HepG2 (cell line): ENCODE measurements at regions not wholly inside any gene's neighbourhood (a gene's known extent, or its start where the extent isn't known, plus 50 kb on each side); places are given as distances from the start of the nearest gene placed in this dataset.

Experiments
- ATAC-seq: fragments of 200-7000 bp; cut with Tn5 transposase; 3 replicates; pipeline ENCODE4 v1.9.1; 2020; ENCODE audit warnings: mild to moderate bottlenecking, moderate library complexity
- BruUV-seq: library from RNA; stranded (reverse); fragments of 400-500 nt; replicated peaks from 2 replicates; lab custom pipeline; 2021; lab: Mats Ljungman, UMichigan
- CTCF ChIA-PET: fragments of 300-600 bp; formaldehyde crosslinking; extraction: SDS; loops from one replicate; lab custom pipeline; 2021; ENCODE audit warnings: low total read pairs, inconsistent platforms, low intra/inter-chr PET ratio; lab: Yijun Ruan, JAX
- POLR2A ChIA-PET: fragments of 350-600 bp; sonication (Branson Sonifier 250); formaldehyde crosslinking; loops from one replicate; lab custom pipeline; 2020; ENCODE audit warnings: antibody characterized with exemption, inconsistent platforms; lab: Yijun Ruan, JAX
- DNase-seq: peaks from one replicate; pipeline ENCODE4 v3.0.0-alpha.2; 2015; ENCODE audit warnings: low spot score
- FAIRE-seq: peaks from 3 replicates; lab custom pipeline; 2011; peaks lifted over from hg19 to GRCh38; lab: Jason Lieb, UNC
- H2AFZ ChIP-seq: one replicate; pipeline ENCODE4 v1.6.1; 2011; ENCODE audit warnings: low read length, inconsistent platforms
- H3K27ac ChIP-seq: fragments of 300-600 bp; 3 replicates; pipeline ENCODE4 v1.8.0; 2011; ENCODE audit warnings: mixed run types, mild to moderate bottlenecking, mixed read lengths, low read length, inconsistent platforms; ENCODE audit not compliant: insufficient read depth; ENCODE audit errors: extremely low read length
- H3K27me3 ChIP-seq, 2 experiments: fragments of 200-600 bp in 1 of 2; 2 replicates in 1 of 2; 3 replicates in 1 of 2; pipeline versions ENCODE4 v1.6.0 to v1.8.0; 2011; ENCODE audit warnings: low read length in 2 of 2, mild to moderate bottlenecking in 2 of 2, moderate library complexity in 2 of 2, inconsistent platforms in 1 of 2; ENCODE audit not compliant: insufficient read depth in 2 of 2, control insufficient read depth in 1 of 2
- H3K36me3 ChIP-seq, 2 experiments: fragments of 200-600 bp in 1 of 2; replicated peaks in 1 of 2; 2 replicates in 1 of 2; 3 replicates in 1 of 2; pipeline versions ENCODE4 v1.5.1 to v1.8.0; 2011; ENCODE audit warnings: low read length in 2 of 2, inconsistent platforms in 1 of 2; ENCODE audit not compliant: insufficient read depth in 2 of 2, control insufficient read depth in 1 of 2
- H3K4me1 ChIP-seq: 2 replicates; pipeline ENCODE4 v1.5.1; 2012; ENCODE audit warnings: low read length, inconsistent platforms; ENCODE audit not compliant: insufficient read depth
- H3K4me2 ChIP-seq: 2 replicates; pipeline ENCODE4 v1.6.0; 2011; ENCODE audit warnings: low read depth, low read length, inconsistent platforms
- H3K4me3 ChIP-seq, 3 experiments: fragments of 200-600 bp in 1 of 3; sonication (generic), shearing (Covaris generic) in 1 of 3; replicated peaks in 1 of 3; 2 replicates each; pipeline ENCODE4 v1.5.1; 2011 to 2016; ENCODE audit warnings: low read length in 3 of 3, inconsistent platforms in 2 of 3, low read depth in 2 of 3, mild to moderate bottlenecking in 2 of 3, control low read depth in 1 of 3, mixed read lengths in 1 of 3; ENCODE audit not compliant: insufficient read depth in 1 of 3
- H3K79me2 ChIP-seq: one replicate; pipeline ENCODE4 v1.6.1; 2011; ENCODE audit warnings: low read length, inconsistent platforms; ENCODE audit not compliant: insufficient read depth
- H3K9ac ChIP-seq: 2 replicates; pipeline ENCODE4 v1.6.0; 2011; ENCODE audit warnings: mild to moderate bottlenecking, low read depth, low read length, inconsistent platforms; ENCODE audit not compliant: insufficient read depth
- H3K9me3 ChIP-seq: 2 replicates; pipeline ENCODE4 v1.5.1; 2012; ENCODE audit warnings: mild to moderate bottlenecking, low read length
- H4K20me1 ChIP-seq: 2 replicates; pipeline ENCODE4 v1.6.0; 2011; ENCODE audit warnings: inconsistent platforms, mild to moderate bottlenecking, low read length, moderate library complexity; ENCODE audit not compliant: insufficient read depth
- CENPT ChIP-seq: sonication (generic); formaldehyde crosslinking; IDR thresholded peaks from 2 replicates; pipeline ENCODE4 v1.8.0; 2022; ENCODE audit warnings: low read depth, mild to moderate bottlenecking, moderate library complexity, missing genetic modification reagents
- GTF2F1 ChIP-seq: fragments of 150-350 bp; IDR thresholded peaks from 2 replicates; pipeline ENCODE4 v1.6.1; 2014; ENCODE audit warnings: low read length
- HNRNPK ChIP-seq: fragments of 200-400 bp; formaldehyde crosslinking; IDR thresholded peaks from 2 replicates; pipeline ENCODE4 v1.6.1; 2018; ENCODE audit warnings: low read length, low read depth, moderate library complexity, mild to moderate bottlenecking; ENCODE audit not compliant: poor library complexity, severe bottlenecking
- IRX3 ChIP-seq: sonication (generic); formaldehyde crosslinking; IDR thresholded peaks from 2 replicates; pipeline ENCODE4 v1.8.1; 2023; ENCODE audit warnings: mild to moderate bottlenecking, low read depth, missing genetic modification reagents, borderline replicate concordance
- MTA1 ChIP-seq: sonication (generic); formaldehyde crosslinking; IDR thresholded peaks from 2 replicates; pipeline ENCODE4 v1.4.0; 2020; ENCODE audit warnings: missing genetic modification reagents, mild to moderate bottlenecking, borderline replicate concordance
- RCOR2 ChIP-seq: IDR thresholded peaks from 2 replicates; pipeline ENCODE4 v1.6.1; 2016; ENCODE audit warnings: missing biosample characterization, missing genetic modification reagents
- SMAD9 ChIP-seq: sonication (generic); formaldehyde crosslinking; IDR thresholded peaks from 2 replicates; pipeline ENCODE4 v1.5.1; 2020; ENCODE audit warnings: mild to moderate bottlenecking, missing genetic modification reagents
- SP1 ChIP-seq, 2 experiments: fragments of 450-650 bp in 1 of 2; sonication (generic) in 1 of 2; formaldehyde crosslinking in 1 of 2; IDR thresholded peaks; 2 replicates each; pipeline versions ENCODE4 v1.4.0 to v1.6.1; 2016 to 2020; ENCODE audit warnings: missing genetic modification reagents in 1 of 2
- TAF15 ChIP-seq: fragments of 200-400 bp; formaldehyde crosslinking; IDR thresholded peaks from one replicate; pipeline ENCODE4 v1.6.1; 2018; ENCODE audit warnings: mild to moderate bottlenecking, low read depth, low read length; ENCODE audit not compliant: poor library complexity, severe bottlenecking
- ZNF562 ChIP-seq: sonication (generic); formaldehyde crosslinking; IDR thresholded peaks from 2 replicates; pipeline ENCODE4 v1.8.0; 2022; ENCODE audit warnings: missing genetic modification reagents, borderline replicate concordance
- WGBS: methylation state at CpG from one replicate; pipeline ENCODE4 v1.1.6; 2017; ENCODE audit warnings: low lambda C conversion rate; 5-methylcytosine and 5-hydroxymethylcytosine counted together
- in situ Hi-C: cut with HindIII; loops from 2 replicates; pipeline ENCODE4 v1.10.0; 2017; ENCODE audit warnings: low pct_unique_long_range_greater_than_20kb; ENCODE audit not compliant: extremely low pct_ligation_motif_present
- intact Hi-C: fragments of 100-400 bp; cut with micrococcal nuclease; formaldehyde crosslinking; loops from one replicate; pipeline ENCODE4 v1.10.0; 2022; ENCODE audit not compliant: unreplicated experiment
- TF ChIP-seq, protein P1 (sequence below): sonication (generic); formaldehyde crosslinking; IDR thresholded peaks from 2 replicates; pipeline ENCODE4 v1.8.1; 2022; ENCODE audit warnings: low read depth, mild to moderate bottlenecking, missing genetic modification reagents

DNA sequence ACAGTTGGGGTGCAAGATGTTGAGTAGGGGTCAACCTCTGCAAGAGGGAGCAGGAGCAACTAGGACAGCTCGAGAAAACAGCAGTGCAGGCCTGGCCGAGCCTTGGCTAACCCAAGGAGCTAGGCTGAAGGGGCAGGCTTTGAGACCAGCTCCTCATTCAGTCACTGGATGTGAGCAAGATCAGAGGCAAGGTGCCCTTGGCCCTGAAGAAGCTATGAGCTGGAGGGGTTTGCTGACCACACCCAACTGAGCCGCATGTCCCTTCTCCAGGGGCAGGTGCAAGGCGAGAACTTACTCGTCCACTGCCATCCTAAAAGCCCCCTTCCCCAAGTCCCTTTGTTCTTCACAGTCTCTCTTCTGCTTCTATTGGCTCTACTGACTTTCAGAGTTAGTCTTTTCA is 126.1 kb upstream of the UBL3 start:
- 20% methylated on average over 5 of the region's 5 CpGs for WGBS
- FAIRE-seq (no peak), ATAC-seq (no peak)

DNA sequence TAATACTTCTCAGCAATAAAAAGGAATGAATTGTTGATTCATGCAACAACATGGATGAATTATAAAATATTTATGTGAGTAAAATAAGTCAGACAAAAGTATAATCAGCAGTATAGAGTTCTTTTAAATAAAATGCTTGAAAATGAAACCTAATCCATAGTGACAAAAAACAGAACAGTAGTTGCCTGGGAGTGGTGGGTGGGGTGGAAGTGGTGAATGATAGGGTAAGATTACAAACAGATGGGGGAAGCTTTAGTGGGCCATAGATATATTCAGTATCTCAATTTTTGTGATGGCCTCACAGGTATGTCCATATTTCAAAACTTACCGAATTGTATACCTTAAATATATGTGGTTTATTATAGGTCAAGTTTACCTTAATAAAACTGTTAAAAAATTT is 124.9 kb upstream of the UBL3 start:
- TF ChIP-seq MTA1 (CRISPR knock-in tag) (no peak), SP1 (IDR thresholded peaks at IDR 0.05) (no peak), SP1 (CRISPR knock-in tag; IDR thresholded peaks at IDR 0.05) (no peak)
- no peak overlapping the region for H3K27ac ChIP-seq
- no peak for FAIRE-seq
- no peaks in the 10 kb centered on the region for H3K79me2 ChIP-seq
- no peaks in the 10 kb centered on the region for H3K4me1 ChIP-seq
- no peak for ATAC-seq
- no peak overlapping the region for H3K9ac ChIP-seq
- no peak overlapping the region for H3K4me3 ChIP-seq
- no peaks in the 10 kb centered on the region for H3K36me3 ChIP-seq
- CTCF ChIA-PET, result no interaction called here
- in situ Hi-C loops (no loop called here), intact Hi-C loops (no loop called here)
- WGBS, result 4% methylated on average over 1 of the region's 1 CpG
- peaks cover 0 to under 1% of the 10 kb centered on the region in 2 experiments; a peak in 1 of 5 replicates for H3K27me3 ChIP-seq
- no peak overlapping the region for H3K4me2 ChIP-seq
- H3K9me3 ChIP-seq, result no peaks in the 10 kb centered on the region
- no peaks in the 10 kb centered on the region for H4K20me1 ChIP-seq
- no TSS peak for BruUV-seq
- no peak for DNase-seq
- POLR2A ChIA-PET, result no interaction called here
- no peak overlapping the region for H2AFZ ChIP-seq

More for the DNA sequence above, 126.1 kb upstream of the UBL3 start:
- Histone ChIP-seq H3K27me3 (no peaks in the 10 kb centered on the region), H4K20me1 (no peaks in the 10 kb centered on the region), H2AFZ (no peak overlapping the region), H3K79me2 (no peaks in the 10 kb centered on the region), H3K4me1 (no peaks in the 10 kb centered on the region), H3K4me3 (no peak overlapping the region), H3K9me3 (no peaks in the 10 kb centered on the region), H3K36me3 (no peaks in the 10 kb centered on the region), H3K27ac (no peak overlapping the region), H3K4me2 (no peak overlapping the region), H3K9ac (no peak overlapping the region)
- CTCF ChIA-PET, result no interaction called here
- TF ChIP-seq, protein P1, sequence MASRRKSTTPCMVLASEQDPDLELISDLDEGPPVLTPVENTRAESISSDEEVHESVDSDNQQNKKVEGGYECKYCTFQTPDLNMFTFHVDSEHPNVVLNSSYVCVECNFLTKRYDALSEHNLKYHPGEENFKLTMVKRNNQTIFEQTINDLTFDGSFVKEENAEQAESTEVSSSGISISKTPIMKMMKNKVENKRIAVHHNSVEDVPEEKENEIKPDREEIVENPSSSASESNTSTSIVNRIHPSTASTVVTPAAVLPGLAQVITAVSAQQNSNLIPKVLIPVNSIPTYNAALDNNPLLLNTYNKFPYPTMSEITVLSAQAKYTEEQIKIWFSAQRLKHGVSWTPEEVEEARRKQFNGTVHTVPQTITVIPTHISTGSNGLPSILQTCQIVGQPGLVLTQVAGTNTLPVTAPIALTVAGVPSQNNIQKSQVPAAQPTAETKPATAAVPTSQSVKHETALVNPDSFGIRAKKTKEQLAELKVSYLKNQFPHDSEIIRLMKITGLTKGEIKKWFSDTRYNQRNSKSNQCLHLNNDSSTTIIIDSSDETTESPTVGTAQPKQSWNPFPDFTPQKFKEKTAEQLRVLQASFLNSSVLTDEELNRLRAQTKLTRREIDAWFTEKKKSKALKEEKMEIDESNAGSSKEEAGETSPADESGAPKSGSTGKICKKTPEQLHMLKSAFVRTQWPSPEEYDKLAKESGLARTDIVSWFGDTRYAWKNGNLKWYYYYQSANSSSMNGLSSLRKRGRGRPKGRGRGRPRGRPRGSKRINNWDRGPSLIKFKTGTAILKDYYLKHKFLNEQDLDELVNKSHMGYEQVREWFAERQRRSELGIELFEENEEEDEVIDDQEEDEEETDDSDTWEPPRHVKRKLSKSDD (CRISPR knock-in tag), result no peak
- TF ChIP-seq ZNF562 (CRISPR knock-in tag) (no peak), IRX3 (CRISPR knock-in tag) (no peak), GTF2F1 (no peak), TAF15 (no peak), CENPT (CRISPR knock-in tag) (no peak), SMAD9 (CRISPR knock-in tag) (no peak), RCOR2 (no peak), HNRNPK (no peak)
- in situ Hi-C loops (no loop called here), intact Hi-C loops (no loop called here)
- POLR2A ChIA-PET, result no interaction called here
- no TSS peak for BruUV-seq
- no peak for DNase-seq
